Ishikawa (cell line): ENCODE measurements at regions not wholly inside any gene's neighbourhood (a gene's known extent, or its start where the extent isn't known, plus 50 kb on each side); places are given as distances from the start of the nearest gene placed in this dataset.

ENCODE experiments used
- CEBPB ChIP-seq: IDR thresholded peaks from 2 replicates; pipeline ENCODE4 v1.6.1; 2012
- CREB1 ChIP-seq: IDR thresholded peaks from 2 replicates; pipeline ENCODE4 v1.6.1; 2012; ENCODE audit warnings: low read depth
- EGR1 ChIP-seq: IDR thresholded peaks from 2 replicates; pipeline ENCODE4 v1.6.1; 2012
- EP300 ChIP-seq: IDR thresholded peaks from 2 replicates; pipeline ENCODE4 v1.6.1; 2012; ENCODE audit warnings: borderline replicate concordance
- FOXM1 ChIP-seq: IDR thresholded peaks from 2 replicates; pipeline ENCODE4 v1.6.1; 2012; ENCODE audit warnings: low read depth, borderline replicate concordance
- NFIC ChIP-seq: IDR thresholded peaks from 2 replicates; pipeline ENCODE4 v1.6.1; 2012
- RAD21 ChIP-seq: IDR thresholded peaks from 2 replicates; pipeline ENCODE4 v1.6.1; 2012; ENCODE audit warnings: low read depth
- TAF1 ChIP-seq: IDR thresholded peaks from 2 replicates; pipeline ENCODE4 v1.6.1; 2012; ENCODE audit warnings: low read depth, mild to moderate bottlenecking
- TCF12 ChIP-seq: IDR thresholded peaks from 2 replicates; pipeline ENCODE4 v1.6.1; 2012; ENCODE audit warnings: low read depth
- TEAD4 ChIP-seq: IDR thresholded peaks from 2 replicates; pipeline ENCODE4 v1.6.1; 2012
- YY1 ChIP-seq: IDR thresholded peaks from 2 replicates; pipeline ENCODE4 v1.6.1; 2012; ENCODE audit warnings: low read depth
- ZBTB7A ChIP-seq: IDR thresholded peaks from 2 replicates; pipeline ENCODE4 v1.6.1; 2012; ENCODE audit warnings: low read depth
- TF ChIP-seq, protein P1 (sequence below): IDR thresholded peaks from 2 replicates; pipeline ENCODE4 v1.6.1; 2012
- TF ChIP-seq, protein P2 (sequence below): IDR thresholded peaks from 2 replicates; pipeline ENCODE4 v1.6.1; 2012; ENCODE audit warnings: low read depth, mild to moderate bottlenecking
- TF ChIP-seq, protein P3 (sequence below): IDR thresholded peaks from 2 replicates; pipeline ENCODE4 v1.6.1; 2012

DNA sequence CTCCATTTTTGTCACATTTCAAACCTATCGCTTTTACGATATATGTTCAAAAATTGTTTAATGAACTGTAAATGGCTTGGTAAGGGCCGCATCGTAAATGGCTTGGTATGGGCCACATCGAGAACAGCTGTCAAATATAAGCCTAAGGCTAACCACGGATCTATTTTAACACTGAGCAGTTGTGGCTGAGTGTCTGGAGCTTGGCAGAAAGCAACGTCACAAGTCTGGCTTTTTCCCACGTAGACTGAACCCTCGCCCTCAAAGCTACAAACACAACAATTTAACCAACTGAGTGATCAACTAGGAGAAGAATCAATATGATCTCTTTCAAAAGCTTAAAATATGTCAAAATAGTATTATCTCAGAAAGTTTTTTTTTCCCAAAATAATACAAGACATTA lies 71.4 kb upstream of the PRSS16 start:
- TF ChIP-seq, protein P1, sequence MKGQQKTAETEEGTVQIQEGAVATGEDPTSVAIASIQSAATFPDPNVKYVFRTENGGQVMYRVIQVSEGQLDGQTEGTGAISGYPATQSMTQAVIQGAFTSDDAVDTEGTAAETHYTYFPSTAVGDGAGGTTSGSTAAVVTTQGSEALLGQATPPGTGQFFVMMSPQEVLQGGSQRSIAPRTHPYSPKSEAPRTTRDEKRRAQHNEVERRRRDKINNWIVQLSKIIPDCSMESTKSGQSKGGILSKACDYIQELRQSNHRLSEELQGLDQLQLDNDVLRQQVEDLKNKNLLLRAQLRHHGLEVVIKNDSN: no peak
- TF ChIP-seq RAD21 (no peak), YY1 (no peak), TAF1 (no peak), EGR1 (no peak), CEBPB (no peak), FOXM1 (no peak), ZBTB7A (no peak), CREB1 (no peak), TEAD4 (no peak), TCF12 (no peak)
- TF ChIP-seq, protein P2, sequence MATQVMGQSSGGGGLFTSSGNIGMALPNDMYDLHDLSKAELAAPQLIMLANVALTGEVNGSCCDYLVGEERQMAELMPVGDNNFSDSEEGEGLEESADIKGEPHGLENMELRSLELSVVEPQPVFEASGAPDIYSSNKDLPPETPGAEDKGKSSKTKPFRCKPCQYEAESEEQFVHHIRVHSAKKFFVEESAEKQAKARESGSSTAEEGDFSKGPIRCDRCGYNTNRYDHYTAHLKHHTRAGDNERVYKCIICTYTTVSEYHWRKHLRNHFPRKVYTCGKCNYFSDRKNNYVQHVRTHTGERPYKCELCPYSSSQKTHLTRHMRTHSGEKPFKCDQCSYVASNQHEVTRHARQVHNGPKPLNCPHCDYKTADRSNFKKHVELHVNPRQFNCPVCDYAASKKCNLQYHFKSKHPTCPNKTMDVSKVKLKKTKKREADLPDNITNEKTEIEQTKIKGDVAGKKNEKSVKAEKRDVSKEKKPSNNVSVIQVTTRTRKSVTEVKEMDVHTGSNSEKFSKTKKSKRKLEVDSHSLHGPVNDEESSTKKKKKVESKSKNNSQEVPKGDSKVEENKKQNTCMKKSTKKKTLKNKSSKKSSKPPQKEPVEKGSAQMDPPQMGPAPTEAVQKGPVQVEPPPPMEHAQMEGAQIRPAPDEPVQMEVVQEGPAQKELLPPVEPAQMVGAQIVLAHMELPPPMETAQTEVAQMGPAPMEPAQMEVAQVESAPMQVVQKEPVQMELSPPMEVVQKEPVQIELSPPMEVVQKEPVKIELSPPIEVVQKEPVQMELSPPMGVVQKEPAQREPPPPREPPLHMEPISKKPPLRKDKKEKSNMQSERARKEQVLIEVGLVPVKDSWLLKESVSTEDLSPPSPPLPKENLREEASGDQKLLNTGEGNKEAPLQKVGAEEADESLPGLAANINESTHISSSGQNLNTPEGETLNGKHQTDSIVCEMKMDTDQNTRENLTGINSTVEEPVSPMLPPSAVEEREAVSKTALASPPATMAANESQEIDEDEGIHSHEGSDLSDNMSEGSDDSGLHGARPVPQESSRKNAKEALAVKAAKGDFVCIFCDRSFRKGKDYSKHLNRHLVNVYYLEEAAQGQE: no peak
- TF ChIP-seq, protein P3, sequence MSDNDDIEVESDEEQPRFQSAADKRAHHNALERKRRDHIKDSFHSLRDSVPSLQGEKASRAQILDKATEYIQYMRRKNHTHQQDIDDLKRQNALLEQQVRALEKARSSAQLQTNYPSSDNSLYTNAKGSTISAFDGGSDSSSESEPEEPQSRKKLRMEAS: no peak

DNA sequence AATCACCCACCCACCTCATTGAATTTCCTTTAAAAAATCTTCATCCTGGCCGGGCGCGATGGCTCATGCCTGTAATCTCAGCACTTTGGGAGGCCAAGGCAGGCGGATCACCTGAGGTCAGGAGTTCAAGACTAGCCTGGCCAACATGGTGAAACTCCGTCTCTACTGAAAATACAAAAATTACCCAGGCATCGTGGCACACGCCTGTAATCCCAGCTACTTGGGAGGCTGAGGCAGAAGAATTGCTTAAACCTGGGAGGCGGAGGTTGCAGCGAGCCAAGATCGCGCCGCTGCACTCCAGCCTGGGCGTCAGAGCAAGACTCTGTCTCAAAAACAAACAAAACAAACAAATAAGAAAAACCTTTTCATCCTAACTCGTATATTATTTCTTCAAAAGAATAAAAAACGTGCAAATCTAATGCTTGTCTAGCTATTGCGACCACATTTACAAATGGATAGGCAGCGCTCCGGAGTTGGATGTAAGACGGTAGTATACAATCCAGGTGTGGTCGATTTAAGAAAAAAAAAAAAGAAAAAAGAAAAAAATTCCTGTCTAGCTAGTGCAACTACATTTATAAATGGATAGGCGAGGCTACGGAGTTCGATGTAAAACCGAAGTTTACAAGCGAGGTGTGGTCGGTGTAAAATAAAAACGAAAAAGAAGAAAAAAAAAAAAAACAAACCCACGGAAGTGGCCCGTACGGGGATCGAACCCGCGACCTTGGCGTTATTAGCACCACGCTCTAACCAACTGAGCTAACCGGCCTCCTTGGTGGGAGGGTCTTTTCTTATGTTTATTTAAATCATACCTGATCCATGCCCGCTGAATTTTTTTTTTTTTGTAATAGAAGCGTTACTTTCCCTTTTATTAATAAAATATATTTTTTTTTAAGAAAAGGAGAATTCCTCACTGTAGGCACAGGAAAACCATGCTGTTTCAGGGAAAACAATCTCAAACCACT lies 70.7 kb upstream of the PRSS16 start:
- TF ChIP-seq RAD21: no peak
- TF ChIP-seq ZBTB7A: no peak
- no peak for TF ChIP-seq CEBPB
- TF ChIP-seq, protein P3: peak; percentile 29; the same call in 1 of the 2 replicates
- no peak for TF ChIP-seq YY1
- 0 out of 2 replicates have a peak, but pooled peaks have one; percentile 5 for TF ChIP-seq CREB1
- TF ChIP-seq NFIC: no peak
- TF ChIP-seq TEAD4: peak; percentile 81
- TF ChIP-seq TAF1: no peak
- TF ChIP-seq EGR1: no peak
- no peak for TF ChIP-seq TCF12

DNA sequence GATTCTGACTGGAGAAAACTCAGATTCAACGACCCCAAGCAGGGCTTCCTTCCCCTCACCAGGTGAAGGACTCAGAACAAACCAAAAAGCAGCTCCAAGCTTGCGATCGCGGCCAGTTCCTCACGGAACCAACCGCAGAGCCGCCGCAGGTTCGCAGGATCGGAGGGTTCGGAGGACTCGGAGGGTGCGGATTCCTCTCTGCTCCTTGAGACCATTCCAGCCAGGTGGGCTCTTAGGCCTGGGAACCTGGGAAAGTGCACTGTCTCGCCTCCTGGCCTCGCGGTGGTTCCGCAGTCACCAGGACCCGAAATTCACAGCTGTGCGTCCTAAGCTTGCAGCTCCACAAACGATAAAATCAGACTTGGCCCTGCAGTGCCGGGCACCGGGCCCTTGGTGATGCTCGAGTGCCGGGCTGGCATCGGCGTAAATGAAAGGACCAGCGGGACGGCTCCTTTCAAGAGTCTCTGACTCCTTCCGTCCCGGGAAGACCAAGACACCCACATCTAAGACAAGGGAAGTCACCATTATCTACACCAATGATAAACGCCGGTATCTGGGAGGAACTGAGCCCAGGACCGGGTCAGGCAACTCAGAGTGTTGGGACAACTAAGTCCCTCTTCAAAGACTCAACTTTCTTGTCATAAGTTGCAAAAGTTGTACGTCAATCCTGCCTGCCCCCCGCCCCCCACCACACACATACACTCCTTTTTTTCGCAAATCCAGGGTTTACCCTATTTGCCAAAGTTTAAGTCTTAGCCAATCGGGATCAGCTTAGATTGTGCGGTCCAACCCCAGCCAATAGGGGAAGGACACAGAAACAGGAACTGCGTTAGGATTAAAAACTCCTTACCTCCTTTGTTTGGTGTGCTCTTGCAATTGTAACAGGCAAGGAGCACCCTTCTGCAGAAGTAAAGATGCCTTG lies 69.8 kb upstream of the PRSS16 start:
- TF ChIP-seq TEAD4 (no peak), ZBTB7A (peak; percentile 36; the same call in 1 of the 2 replicates), TAF1 (peak; percentile 37; the same call in 1 of the 2 replicates), EGR1 (no peak), YY1 (no peak), RAD21 (peak; percentile 53)
- TF ChIP-seq, protein P2: no peak

DNA sequence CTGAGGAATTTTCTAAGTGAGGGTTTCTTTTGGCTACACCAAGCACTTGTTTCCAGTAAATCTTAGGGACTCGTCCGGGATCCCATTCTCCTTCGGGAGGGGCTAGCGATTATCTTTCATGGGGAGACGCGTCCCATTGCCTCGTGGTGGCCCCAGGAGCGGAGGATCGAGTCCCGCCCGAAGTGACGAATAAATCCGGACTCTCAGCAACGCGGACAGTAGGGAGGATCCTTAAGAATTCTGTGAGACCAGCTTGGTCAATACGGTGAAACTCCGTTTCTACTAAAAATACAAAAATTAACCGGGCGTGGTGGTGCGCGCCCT lies 69.1 kb upstream of the PRSS16 start:
- TF ChIP-seq, protein P3: peak; percentile 64; the same call in 1 of the 2 replicates
- no peak; the same call in 1 of the 2 replicates for TF ChIP-seq FOXM1
- TF ChIP-seq, protein P1: no peak
- TF ChIP-seq RAD21: no peak
- no peak for TF ChIP-seq CREB1
- TF ChIP-seq, protein P2: no peak
- no peak for TF ChIP-seq TCF12
- TF ChIP-seq EP300: no peak
